ENCODE measurements at regions not wholly inside any gene's neighbourhood (a gene's known extent, or its start where the extent isn't known, plus 50 kb on each side); places are given as distances from the start of the nearest gene placed in this dataset.

GRCh38 chr9:18382243-18382642 is 91.7 kb upstream of the ADAMTSL1 start:
- TF ChIP-seq, protein P1, sequence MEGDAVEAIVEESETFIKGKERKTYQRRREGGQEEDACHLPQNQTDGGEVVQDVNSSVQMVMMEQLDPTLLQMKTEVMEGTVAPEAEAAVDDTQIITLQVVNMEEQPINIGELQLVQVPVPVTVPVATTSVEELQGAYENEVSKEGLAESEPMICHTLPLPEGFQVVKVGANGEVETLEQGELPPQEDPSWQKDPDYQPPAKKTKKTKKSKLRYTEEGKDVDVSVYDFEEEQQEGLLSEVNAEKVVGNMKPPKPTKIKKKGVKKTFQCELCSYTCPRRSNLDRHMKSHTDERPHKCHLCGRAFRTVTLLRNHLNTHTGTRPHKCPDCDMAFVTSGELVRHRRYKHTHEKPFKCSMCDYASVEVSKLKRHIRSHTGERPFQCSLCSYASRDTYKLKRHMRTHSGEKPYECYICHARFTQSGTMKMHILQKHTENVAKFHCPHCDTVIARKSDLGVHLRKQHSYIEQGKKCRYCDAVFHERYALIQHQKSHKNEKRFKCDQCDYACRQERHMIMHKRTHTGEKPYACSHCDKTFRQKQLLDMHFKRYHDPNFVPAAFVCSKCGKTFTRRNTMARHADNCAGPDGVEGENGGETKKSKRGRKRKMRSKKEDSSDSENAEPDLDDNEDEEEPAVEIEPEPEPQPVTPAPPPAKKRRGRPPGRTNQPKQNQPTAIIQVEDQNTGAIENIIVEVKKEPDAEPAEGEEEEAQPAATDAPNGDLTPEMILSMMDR (IDR thresholded peaks at IDR 0.05), result no peak
- no peak for TF ChIP-seq POLR2A (IDR thresholded peaks at IDR 0.05)
